HepG2 (cell line): ENCODE measurements at regions not wholly inside any gene's neighbourhood (a gene's known extent, or its start where the extent isn't known, plus 50 kb on each side); places are given as distances from the start of the nearest gene placed in this dataset.

Experiments used
- ATAC-seq: fragments of 200-7000 bp; cut with Tn5 transposase; 3 replicates; pipeline ENCODE4 v1.9.1; 2020; ENCODE audit warnings: mild to moderate bottlenecking, moderate library complexity
- BruUV-seq: library from RNA; stranded (reverse); fragments of 400-500 nt; replicated peaks from 2 replicates; lab custom pipeline; 2021; lab: Mats Ljungman, UMichigan
- CTCF ChIA-PET: fragments of 300-600 bp; formaldehyde crosslinking; extraction: SDS; loops from one replicate; lab custom pipeline; 2021; ENCODE audit warnings: low total read pairs, inconsistent platforms, low intra/inter-chr PET ratio; lab: Yijun Ruan, JAX
- POLR2A ChIA-PET: fragments of 350-600 bp; sonication (Branson Sonifier 250); formaldehyde crosslinking; loops from one replicate; lab custom pipeline; 2020; ENCODE audit warnings: antibody characterized with exemption, inconsistent platforms; lab: Yijun Ruan, JAX
- DNase-seq: peaks from one replicate; pipeline ENCODE4 v3.0.0-alpha.2; 2015; ENCODE audit warnings: low spot score
- FAIRE-seq: peaks from 3 replicates; lab custom pipeline; 2011; peaks lifted over from hg19 to GRCh38; lab: Jason Lieb, UNC
- H2AFZ ChIP-seq: one replicate; pipeline ENCODE4 v1.6.1; 2011; ENCODE audit warnings: low read length, inconsistent platforms
- H3K27ac ChIP-seq: fragments of 300-600 bp; 3 replicates; pipeline ENCODE4 v1.8.0; 2011; ENCODE audit warnings: mixed run types, mild to moderate bottlenecking, mixed read lengths, low read length, inconsistent platforms; ENCODE audit not compliant: insufficient read depth; ENCODE audit errors: extremely low read length
- H3K27me3 ChIP-seq, 2 experiments: fragments of 200-600 bp in 1 of 2; 2 replicates in 1 of 2; 3 replicates in 1 of 2; pipeline versions ENCODE4 v1.6.0 to v1.8.0; 2011; ENCODE audit warnings: low read length in 2 of 2, mild to moderate bottlenecking in 2 of 2, moderate library complexity in 2 of 2, inconsistent platforms in 1 of 2; ENCODE audit not compliant: insufficient read depth in 2 of 2, control insufficient read depth in 1 of 2
- H3K36me3 ChIP-seq, 2 experiments: fragments of 200-600 bp in 1 of 2; replicated peaks in 1 of 2; 2 replicates in 1 of 2; 3 replicates in 1 of 2; pipeline versions ENCODE4 v1.5.1 to v1.8.0; 2011; ENCODE audit warnings: low read length in 2 of 2, inconsistent platforms in 1 of 2; ENCODE audit not compliant: insufficient read depth in 2 of 2, control insufficient read depth in 1 of 2
- H3K4me1 ChIP-seq: 2 replicates; pipeline ENCODE4 v1.5.1; 2012; ENCODE audit warnings: low read length, inconsistent platforms; ENCODE audit not compliant: insufficient read depth
- H3K4me2 ChIP-seq: 2 replicates; pipeline ENCODE4 v1.6.0; 2011; ENCODE audit warnings: low read depth, low read length, inconsistent platforms
- H3K4me3 ChIP-seq, 3 experiments: fragments of 200-600 bp in 1 of 3; sonication (generic), shearing (Covaris generic) in 1 of 3; replicated peaks in 1 of 3; 2 replicates each; pipeline ENCODE4 v1.5.1; 2011 to 2016; ENCODE audit warnings: low read length in 3 of 3, inconsistent platforms in 2 of 3, low read depth in 2 of 3, mild to moderate bottlenecking in 2 of 3, control low read depth in 1 of 3, mixed read lengths in 1 of 3; ENCODE audit not compliant: insufficient read depth in 1 of 3
- H3K79me2 ChIP-seq: one replicate; pipeline ENCODE4 v1.6.1; 2011; ENCODE audit warnings: low read length, inconsistent platforms; ENCODE audit not compliant: insufficient read depth
- H3K9ac ChIP-seq: 2 replicates; pipeline ENCODE4 v1.6.0; 2011; ENCODE audit warnings: mild to moderate bottlenecking, low read depth, low read length, inconsistent platforms; ENCODE audit not compliant: insufficient read depth
- H3K9me3 ChIP-seq: 2 replicates; pipeline ENCODE4 v1.5.1; 2012; ENCODE audit warnings: mild to moderate bottlenecking, low read length
- H4K20me1 ChIP-seq: 2 replicates; pipeline ENCODE4 v1.6.0; 2011; ENCODE audit warnings: inconsistent platforms, mild to moderate bottlenecking, low read length, moderate library complexity; ENCODE audit not compliant: insufficient read depth
- CBX2 ChIP-seq, 2 experiments: fragments of 200-600 bp in 1 of 2; sonication (generic); formaldehyde crosslinking in 1 of 2; IDR thresholded peaks; 2 replicates each; pipeline versions ENCODE4 v1.7.0 to v1.8.1; 2018 to 2022; ENCODE audit warnings: low read depth in 2 of 2, low read length in 1 of 2, mild to moderate bottlenecking in 1 of 2, missing genetic modification reagents in 1 of 2
- CCDC6 ChIP-seq: sonication (generic); formaldehyde crosslinking; IDR thresholded peaks from 2 replicates; pipeline ENCODE4 v1.8.1; 2022; ENCODE audit warnings: mild to moderate bottlenecking, missing genetic modification reagents, moderate library complexity
- EED ChIP-seq: sonication (generic); formaldehyde crosslinking; IDR thresholded peaks from 2 replicates; pipeline ENCODE4 v1.5.0; 2020; ENCODE audit warnings: mild to moderate bottlenecking, missing genetic modification reagents
- GLMP ChIP-seq: sonication (generic); formaldehyde crosslinking; IDR thresholded peaks from 2 replicates; pipeline ENCODE4 v1.9.0; 2021; ENCODE audit warnings: missing genetic modification reagents, mild to moderate bottlenecking, borderline replicate concordance
- MAF1 ChIP-seq: sonication (generic); formaldehyde crosslinking; IDR thresholded peaks from 2 replicates; pipeline ENCODE4 v1.5.0; 2020; ENCODE audit warnings: missing genetic modification reagents, borderline replicate concordance
- NONO ChIP-seq, 2 experiments: fragments of 450-650 bp in 1 of 2; sonication (generic) in 1 of 2; formaldehyde crosslinking in 1 of 2; IDR thresholded peaks in 1 of 2; conservative IDR thresholded peaks in 1 of 2; 2 replicates each; pipeline versions ENCODE4 v1.6.1 to v1.8.0; 2017 to 2022; ENCODE audit warnings: mild to moderate bottlenecking in 1 of 2, missing genetic modification reagents in 1 of 2, moderate library complexity in 1 of 2
- PBX3 ChIP-seq: sonication (generic); formaldehyde crosslinking; IDR thresholded peaks from 2 replicates; pipeline ENCODE4 v1.8.1; 2023; ENCODE audit warnings: missing genetic modification reagents, inconsistent platforms, borderline replicate concordance
- PCBP2 ChIP-seq: fragments of 200-400 bp; formaldehyde crosslinking; optimal IDR thresholded peaks from 2 replicates; pipeline ENCODE3; 2018; ENCODE audit warnings: low read length, low read depth; ENCODE audit not compliant: poor library complexity, severe bottlenecking
- PLSCR1 ChIP-seq: sonication (generic); formaldehyde crosslinking; IDR thresholded peaks from 2 replicates; pipeline ENCODE4 v1.5.0; 2020; ENCODE audit warnings: missing genetic modification reagents, mild to moderate bottlenecking, borderline replicate concordance
- RORA ChIP-seq: sonication (generic); formaldehyde crosslinking; IDR thresholded peaks from 2 replicates; pipeline ENCODE4 v1.5.0; 2020; ENCODE audit warnings: mild to moderate bottlenecking, missing genetic modification reagents, moderate library complexity
- SP5 ChIP-seq: IDR thresholded peaks from 2 replicates; pipeline ENCODE4 v1.6.1; 2016; ENCODE audit warnings: low read depth, borderline replicate concordance
- THYN1 ChIP-seq: sonication (generic); formaldehyde crosslinking; IDR thresholded peaks from 2 replicates; pipeline ENCODE4 v1.8.1; 2023; ENCODE audit warnings: low read depth, mild to moderate bottlenecking, moderate library complexity, missing genetic modification reagents, borderline replicate concordance
- YEATS4 ChIP-seq: sonication (generic); formaldehyde crosslinking; IDR thresholded peaks from 2 replicates; pipeline ENCODE4 v1.4.0; 2020; ENCODE audit warnings: missing genetic modification reagents, borderline replicate concordance
- ZBTB1 ChIP-seq: sonication (generic); formaldehyde crosslinking; IDR thresholded peaks from 2 replicates; pipeline ENCODE4 v1.4.0; 2020; ENCODE audit warnings: missing genetic modification reagents, borderline replicate concordance
- ZMYM3 ChIP-seq: sonication (generic); formaldehyde crosslinking; IDR thresholded peaks from 2 replicates; pipeline ENCODE4 v1.5.1; 2020; ENCODE audit warnings: mild to moderate bottlenecking, missing genetic modification reagents
- ZNF263 ChIP-seq: sonication (generic); formaldehyde crosslinking; IDR thresholded peaks from 2 replicates; pipeline ENCODE4 v1.4.0; 2020; ENCODE audit warnings: missing genetic modification reagents
- ZNF468 ChIP-seq: sonication (generic); formaldehyde crosslinking; IDR thresholded peaks from 2 replicates; pipeline ENCODE4 v1.8.0; 2022; ENCODE audit warnings: mild to moderate bottlenecking, moderate library complexity, missing genetic modification reagents
- ZNF510 ChIP-seq: sonication (generic); formaldehyde crosslinking; IDR thresholded peaks from 2 replicates; pipeline ENCODE4 v1.4.0; 2020; ENCODE audit warnings: low read depth, mild to moderate bottlenecking, missing genetic modification reagents
- ZNF577 ChIP-seq: sonication (generic); formaldehyde crosslinking; IDR thresholded peaks from 2 replicates; pipeline ENCODE4 v1.4.0; 2020; ENCODE audit warnings: mild to moderate bottlenecking, low read depth, missing genetic modification reagents, borderline replicate concordance
- WGBS: methylation state at CpG from one replicate; pipeline ENCODE4 v1.1.6; 2017; ENCODE audit warnings: low lambda C conversion rate; 5-methylcytosine and 5-hydroxymethylcytosine counted together
- in situ Hi-C: cut with HindIII; loops from 2 replicates; pipeline ENCODE4 v1.10.0; 2017; ENCODE audit warnings: low pct_unique_long_range_greater_than_20kb; ENCODE audit not compliant: extremely low pct_ligation_motif_present
- intact Hi-C: fragments of 100-400 bp; cut with micrococcal nuclease; formaldehyde crosslinking; loops from one replicate; pipeline ENCODE4 v1.10.0; 2022; ENCODE audit not compliant: unreplicated experiment

GRCh38 chrX:36573720-36574119, 434.4 kb upstream of the FAM47C start (continued):
- TF ChIP-seq GLMP (CRISPR knock-in tag) (no peak), EED (CRISPR knock-in tag) (no peak), PCBP2 (no peak), NONO (IDR thresholded peaks at IDR 0.05) (no peak), NONO (CRISPR knock-in tag; conservative IDR thresholded peaks at IDR 0.05) (no peak), ZMYM3 (no peak)

GRCh38 chrX:36575670-36576069, 432.5 kb upstream of the FAM47C start:
- Histone ChIP-seq H3K4me2 (no peak overlapping the region), H3K36me3 (no peaks in the 10 kb centered on the region), H3K4me1 (no peaks in the 10 kb centered on the region), H3K9ac (no peak overlapping the region), H4K20me1 (no peaks in the 10 kb centered on the region), H2AFZ (no peak overlapping the region), H3K79me2 (no peaks in the 10 kb centered on the region), H3K9me3 (no peaks in the 10 kb centered on the region), H3K27ac (no peak overlapping the region), H3K27me3 (no peaks in the 10 kb centered on the region), H3K4me3 (no peak overlapping the region)
- WGBS, result 3% methylated on average over 3 of the region's 3 CpGs
- no peak for DNase-seq
- in situ Hi-C loops, result no loop called here
- FAIRE-seq, result no peak
- POLR2A ChIA-PET, result no interaction called here
- CTCF ChIA-PET, result no interaction called here
- intact Hi-C loops, result no loop called here
- BruUV-seq, result no TSS peak
- ATAC-seq, result no peak
- TF ChIP-seq SP5 (CRISPR knock-in tag), result no peak
- TF ChIP-seq ZNF468 (CRISPR knock-in tag), result no peak
- TF ChIP-seq RORA (CRISPR knock-in tag), result no peak
- no peak for TF ChIP-seq THYN1 (CRISPR knock-in tag)
- TF ChIP-seq ZNF263 (CRISPR knock-in tag), result no peak
- no peak for TF ChIP-seq MAF1 (CRISPR knock-in tag)
- no peak for TF ChIP-seq CCDC6 (CRISPR knock-in tag)
- TF ChIP-seq ZBTB1, result no peak
- TF ChIP-seq CBX2 (IDR thresholded peaks at IDR 0.05; ENCODE audit: low read depth, low read length), result no peak
- no peak for TF ChIP-seq CBX2 (CRISPR knock-in tag; IDR thresholded peaks at IDR 0.05; ENCODE audit: low read depth)
- no peak for TF ChIP-seq ZNF510 (CRISPR knock-in tag)
- no peak for TF ChIP-seq PLSCR1 (CRISPR knock-in tag)
- no peak for TF ChIP-seq PBX3 (CRISPR knock-in tag)
- no peak for TF ChIP-seq ZNF577 (CRISPR knock-in tag)
- no peak for TF ChIP-seq YEATS4
